ENCODE measurements at regions not wholly inside any gene's neighbourhood (a gene's known extent, or its start where the extent isn't known, plus 50 kb on each side); places are given as distances from the start of the nearest gene placed in this dataset.
"Not testable (repeated sequence)": the region's sequence is repeated elsewhere in the genome, so short reads cannot be mapped to it uniquely, and the experiment has no call there.

DNA sequence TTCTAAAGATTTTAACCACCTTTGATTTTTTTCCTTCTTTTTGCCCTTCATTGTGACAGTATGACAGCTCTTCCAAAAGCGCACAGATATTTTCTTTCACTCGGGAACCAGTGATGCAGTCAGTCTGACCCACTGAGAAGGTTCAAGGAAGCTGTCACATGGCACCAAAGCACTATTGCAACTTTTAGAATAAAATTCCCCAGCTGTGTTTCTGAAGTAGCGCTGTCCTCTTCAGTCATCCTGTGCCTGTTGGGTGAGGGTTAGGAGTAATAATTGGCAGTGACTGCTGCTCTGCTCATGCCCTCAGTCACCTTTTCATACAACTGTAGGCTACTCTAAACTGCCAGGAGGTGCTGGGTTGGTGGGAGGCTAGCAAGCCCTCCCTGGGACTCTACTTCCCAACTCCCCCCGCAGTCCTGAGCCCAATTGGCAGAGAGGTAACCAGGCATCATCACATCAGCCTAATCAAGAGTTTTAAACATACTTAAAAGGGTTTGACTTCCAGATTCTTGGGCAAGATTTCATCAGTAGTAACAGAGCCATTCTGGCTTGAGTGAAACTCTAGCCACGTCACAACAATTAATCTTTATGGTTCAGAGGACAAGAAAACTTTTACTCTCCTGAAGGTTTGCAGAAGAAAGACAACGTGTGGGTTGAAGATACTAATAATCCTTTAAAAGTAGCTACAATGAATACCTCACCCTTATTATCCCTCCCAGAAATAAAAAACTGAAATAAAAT lies 473.3 kb downstream of the FBXO15 start:
- no peak overlapping the region for H3K9ac ChIP-seq (ENCODE audit: extremely low read depth, low read length, poor library complexity, severe bottlenecking)
- Mint-ChIP-seq H3K4me3 (no peak overlapping the region), H3K27me3 (ENCODE audit: insufficient read depth) (no peaks in the 10 kb centered on the region), H3K9me3 (no peaks in the 10 kb centered on the region), H3K36me3 (ENCODE audit: low read depth) (no peaks in the 10 kb centered on the region), H3K4me1 (no peaks in the 10 kb centered on the region), H3K27ac (no peak overlapping the region)
- no peak overlapping the region for H3K4me3 ChIP-seq (ENCODE audit: low read length)
- no peak for TF ChIP-seq CTCF (conservative IDR thresholded peaks at IDR 0.05)
- no peaks in the 10 kb centered on the region for H3K4me1 ChIP-seq (ENCODE audit: control insufficient read depth, insufficient read depth, low read length)
- WGBS, 2 experiments (ENCODE audit: insufficient coverage in 1 of 2, insufficient read length in 1 of 2), result 84 to 96% methylated on average over 3 to 6 of the region's 6 CpGs
- no peaks in the 10 kb centered on the region for H3K27me3 ChIP-seq (ENCODE audit: control insufficient read depth, insufficient read depth, low read length, poor library complexity, severe bottlenecking)
- H3K27ac ChIP-seq (ENCODE audit: low read depth, low read length), result no peak overlapping the region
- no peak for DNase-seq
- no peaks in the 10 kb centered on the region for H3K36me3 ChIP-seq (ENCODE audit: control insufficient read depth, insufficient read depth, low read length)
- H3K9me3 ChIP-seq (ENCODE audit: control insufficient read depth, low read length), result no peaks in the 10 kb centered on the region

DNA sequence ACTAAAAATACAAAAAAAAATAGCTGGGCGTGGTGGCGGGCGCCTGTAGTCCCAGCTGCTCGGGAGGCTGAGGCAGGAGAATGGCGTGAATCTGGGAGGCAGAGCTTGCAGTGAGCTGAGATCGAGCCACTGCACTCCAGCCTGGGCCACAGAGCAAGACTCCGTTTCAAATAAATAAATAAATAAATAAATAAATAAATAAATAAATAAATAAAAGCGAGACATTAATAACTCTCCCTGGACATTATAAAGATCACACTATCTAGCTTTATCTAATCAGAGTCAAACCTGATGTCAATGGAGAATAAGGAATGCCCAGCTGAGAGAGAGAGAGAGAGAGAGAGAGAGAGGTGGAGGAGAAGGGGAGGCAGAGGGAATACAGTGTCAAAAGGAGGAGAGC lies 476.2 kb downstream of the FBXO15 start:
- not testable (repeated sequence) for H3K4me1 ChIP-seq (ENCODE audit: control insufficient read depth, insufficient read depth, low read length); H3K36me3 Mint-ChIP-seq (ENCODE audit: low read depth); H3K9ac ChIP-seq (ENCODE audit: extremely low read depth, low read length, poor library complexity, severe bottlenecking); H3K4me1 Mint-ChIP-seq; H3K9me3 Mint-ChIP-seq; H3K4me3 Mint-ChIP-seq; H3K27me3 ChIP-seq (ENCODE audit: control insufficient read depth, insufficient read depth, low read length, poor library complexity, severe bottlenecking); DNase-seq; H3K4me3 ChIP-seq (ENCODE audit: low read length); H3K27me3 Mint-ChIP-seq (ENCODE audit: insufficient read depth); H3K27ac ChIP-seq (ENCODE audit: low read depth, low read length); H3K9me3 ChIP-seq (ENCODE audit: control insufficient read depth, low read length); H3K27ac Mint-ChIP-seq; H3K36me3 ChIP-seq (ENCODE audit: control insufficient read depth, insufficient read depth, low read length)
- 60 to 95% methylated on average over 1 to 6 of the region's 8 CpGs for WGBS, 2 experiments (ENCODE audit: insufficient coverage in 1 of 2, insufficient read length in 1 of 2)

DNA sequence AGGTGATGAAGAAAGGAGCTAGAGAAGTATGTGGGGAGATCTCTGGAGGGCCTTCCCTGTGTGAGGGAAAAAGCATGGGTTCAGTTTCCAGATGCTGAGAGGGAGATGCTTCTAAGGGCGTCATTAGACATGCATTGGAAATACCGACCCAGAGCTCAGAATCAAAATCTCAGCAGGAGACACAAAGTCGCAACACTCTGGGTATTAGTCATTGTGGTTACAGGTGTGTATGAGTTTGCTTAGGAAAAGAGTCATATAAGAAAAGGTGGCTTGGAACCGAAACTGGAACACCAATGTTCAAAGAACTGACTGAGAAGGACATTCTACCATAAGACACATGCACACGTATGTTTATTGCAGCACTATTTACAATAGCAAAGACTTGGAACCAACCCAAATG lies 477.1 kb downstream of the FBXO15 start:
- Mint-ChIP-seq H3K9me3 (no peaks in the 10 kb centered on the region), H3K27me3 (ENCODE audit: insufficient read depth) (no peaks in the 10 kb centered on the region), H3K4me1 (no peaks in the 10 kb centered on the region), H3K36me3 (ENCODE audit: low read depth) (no peaks in the 10 kb centered on the region), H3K27ac (no peak overlapping the region), H3K4me3 (no peak overlapping the region)
- no peaks in the 10 kb centered on the region for H3K9me3 ChIP-seq (ENCODE audit: control insufficient read depth, low read length)
- WGBS, 2 experiments (ENCODE audit: insufficient coverage in 1 of 2, insufficient read length in 1 of 2), result 82 to 93% methylated on average over 3 to 5 of the region's 5 CpGs
- DNase-seq, result no peak
- TF ChIP-seq CTCF (conservative IDR thresholded peaks at IDR 0.05), result no peak
- H3K4me1 ChIP-seq (ENCODE audit: control insufficient read depth, insufficient read depth, low read length), result no peaks in the 10 kb centered on the region
- no peaks in the 10 kb centered on the region for H3K36me3 ChIP-seq (ENCODE audit: control insufficient read depth, insufficient read depth, low read length)
- H3K27me3 ChIP-seq (ENCODE audit: control insufficient read depth, insufficient read depth, low read length, poor library complexity, severe bottlenecking), result no peaks in the 10 kb centered on the region
- H3K4me3 ChIP-seq (ENCODE audit: low read length), result no peak overlapping the region
- H3K27ac ChIP-seq (ENCODE audit: low read depth, low read length), result no peak overlapping the region
- no peak overlapping the region for H3K9ac ChIP-seq (ENCODE audit: extremely low read depth, low read length, poor library complexity, severe bottlenecking)

DNA sequence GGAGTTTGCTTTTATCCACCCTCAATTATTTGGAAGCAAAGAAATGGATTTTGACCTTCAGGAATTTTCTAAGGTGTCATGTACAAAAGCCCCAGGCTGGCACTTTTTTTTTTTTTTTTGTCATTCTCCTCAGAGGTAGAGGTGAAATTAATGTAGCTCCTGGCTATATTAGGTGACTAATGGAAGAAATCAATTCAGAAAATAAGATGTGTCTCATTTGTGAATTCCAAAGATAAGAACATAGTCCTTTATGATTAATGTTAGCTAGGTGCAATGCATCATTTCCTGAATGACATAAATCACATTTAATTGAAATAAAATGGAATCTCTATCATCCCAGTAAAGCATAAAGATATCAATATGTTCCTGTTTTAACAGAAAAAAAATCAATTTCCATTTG lies 477.6 kb downstream of the FBXO15 start:
- TF ChIP-seq CTCF (conservative IDR thresholded peaks at IDR 0.05), result no peak
- Mint-ChIP-seq H3K9me3 (no peaks in the 10 kb centered on the region), H3K36me3 (ENCODE audit: low read depth) (no peaks in the 10 kb centered on the region), H3K27ac (no peak overlapping the region), H3K4me3 (no peak overlapping the region), H3K4me1 (no peaks in the 10 kb centered on the region), H3K27me3 (ENCODE audit: insufficient read depth) (no peaks in the 10 kb centered on the region)
- Histone ChIP-seq H3K36me3 (ENCODE audit: control insufficient read depth, insufficient read depth, low read length) (no peaks in the 10 kb centered on the region), H3K9ac (ENCODE audit: extremely low read depth, low read length, poor library complexity, severe bottlenecking) (no peak overlapping the region), H3K27ac (ENCODE audit: low read depth, low read length) (no peak overlapping the region), H3K27me3 (ENCODE audit: control insufficient read depth, insufficient read depth, low read length, poor library complexity, severe bottlenecking) (no peaks in the 10 kb centered on the region), H3K4me3 (ENCODE audit: low read length) (no peak overlapping the region), H3K9me3 (ENCODE audit: control insufficient read depth, low read length) (no peaks in the 10 kb centered on the region), H3K4me1 (ENCODE audit: control insufficient read depth, insufficient read depth, low read length) (no peaks in the 10 kb centered on the region)
- DNase-seq, result no peak
